ENCODE measurements at regions not wholly inside any gene's neighbourhood (a gene's known extent, or its start where the extent isn't known, plus 50 kb on each side); places are given as distances from the start of the nearest gene placed in this dataset.
"Not testable (repeated sequence)": the region's sequence is repeated elsewhere in the genome, so short reads cannot be mapped to it uniquely, and the experiment has no call there.

GRCh38 chr2:156763174-156763573, 327.0 kb downstream of the GPD2 start:
- Histone ChIP-seq H3K4me1 (no peaks in the 10 kb centered on the region), H3K36me3 (replicated peaks) (no peaks in the 10 kb centered on the region), H3K4me3 (no peak overlapping the region), H3K27me3 (ENCODE audit: low read depth) (no peaks in the 10 kb centered on the region), H3K9me3 (no peaks in the 10 kb centered on the region)
- no peak for DNase-seq (ENCODE audit: low spot score in 2 of 2)
- in situ Hi-C loops (cut with MboI; ENCODE audit: low sequenced_read_pairs), result no loop called here

GRCh38 chr2:156765043-156765442, 328.9 kb downstream of the GPD2 start:
- Histone ChIP-seq H3K27me3 (ENCODE audit: low read depth) (no peaks in the 10 kb centered on the region), H3K4me1 (no peaks in the 10 kb centered on the region), H3K36me3 (replicated peaks) (no peaks in the 10 kb centered on the region), H3K4me3 (no peak overlapping the region), H3K9me3 (0 out of 2 replicates have a peak, but pooled peaks cover 3% of the 10 kb centered on the region)
- no peak for DNase-seq (ENCODE audit: low spot score in 2 of 2)
- in situ Hi-C loops (cut with MboI; ENCODE audit: low sequenced_read_pairs), result no loop called here

GRCh38 chr2:156765450-156765849, 329.3 kb downstream of the GPD2 start:
- H3K4me3 ChIP-seq, result no peak overlapping the region
- H3K9me3 ChIP-seq, result 0 out of 2 replicates have a peak, but pooled peaks cover 6% of the 10 kb centered on the region
- no peaks in the 10 kb centered on the region for H3K36me3 ChIP-seq (replicated peaks)
- in situ Hi-C loops (cut with MboI; ENCODE audit: low sequenced_read_pairs), result no loop called here
- no peak for DNase-seq (ENCODE audit: low spot score in 2 of 2)
- H3K4me1 ChIP-seq, result no peaks in the 10 kb centered on the region
- no peaks in the 10 kb centered on the region for H3K27me3 ChIP-seq (ENCODE audit: low read depth)

- Histone ChIP-seq H3K27me3 (ENCODE audit: low read depth) (no peaks in the 10 kb centered on the region), H3K9me3 (peaks cover 13% of the 10 kb centered on the region; the same call in 1 of the 2 replicates), H3K36me3 (replicated peaks) (no peaks in the 10 kb centered on the region), H3K4me3 (no peak overlapping the region), H3K4me1 (no peaks in the 10 kb centered on the region)
- no peak for DNase-seq (ENCODE audit: low spot score in 2 of 2)
- in situ Hi-C loops (cut with MboI; ENCODE audit: low sequenced_read_pairs), result no loop called here
Observed at GRCh38 chr2:156769802-156770201, 333.6 kb downstream of the GPD2 start.

GRCh38 chr2:156778916-156779315, 342.7 kb downstream of the GPD2 start:
- Histone ChIP-seq H3K4me3 (no peak overlapping the region), H3K36me3 (replicated peaks) (no peaks in the 10 kb centered on the region)
- in situ Hi-C loops (cut with MboI; ENCODE audit: low sequenced_read_pairs), result no loop called here

GRCh38 chr2:156779416-156780120, 343.4 kb downstream of the GPD2 start:
- Histone ChIP-seq H3K27me3 (ENCODE audit: low read depth) (no peaks in the 10 kb centered on the region), H3K4me1 (no peaks in the 10 kb centered on the region), H3K9me3 (no peaks in the 10 kb centered on the region), H3K4me3 (no peak overlapping the region), H3K36me3 (replicated peaks) (no peaks in the 10 kb centered on the region)
- no peak for DNase-seq (ENCODE audit: low spot score in 2 of 2)
- in situ Hi-C loops (cut with MboI; ENCODE audit: low sequenced_read_pairs), result no loop called here

More at GRCh38 chr2:156778916-156779315, 342.7 kb downstream of the GPD2 start:
- Histone ChIP-seq H3K9me3 (no peaks in the 10 kb centered on the region), H3K27me3 (ENCODE audit: low read depth) (no peaks in the 10 kb centered on the region), H3K4me1 (no peaks in the 10 kb centered on the region)
- DNase-seq (ENCODE audit: low spot score in 2 of 2), result no peak

- H3K27me3 ChIP-seq (ENCODE audit: low read depth); H3K36me3 ChIP-seq (replicated peaks); H3K4me3 ChIP-seq; H3K9me3 ChIP-seq; DNase-seq (ENCODE audit: low spot score in 2 of 2); in situ Hi-C loops (cut with MboI; ENCODE audit: low sequenced_read_pairs); H3K4me1 ChIP-seq: not testable (repeated sequence)
Observed at GRCh38 chr2:156781677-156782076, 345.5 kb downstream of the GPD2 start.

GRCh38 chr2:156784020-156784701, 348.0 kb downstream of the GPD2 start:
- no peaks in the 10 kb centered on the region for H3K9me3 ChIP-seq
- no peaks in the 10 kb centered on the region for H3K27me3 ChIP-seq (ENCODE audit: low read depth)
- H3K4me1 ChIP-seq, result no peaks in the 10 kb centered on the region
- DNase-seq (ENCODE audit: low spot score in 2 of 2), result peak; percentile 29 to 37
- no peak overlapping the region for H3K4me3 ChIP-seq
- H3K36me3 ChIP-seq (replicated peaks), result no peaks in the 10 kb centered on the region
- in situ Hi-C loops (cut with MboI; ENCODE audit: low sequenced_read_pairs), result no loop called here

GRCh38 chr2:156787517-156787916, 351.3 kb downstream of the GPD2 start:
- Histone ChIP-seq H3K4me1 (no peaks in the 10 kb centered on the region), H3K9me3 (no peaks in the 10 kb centered on the region), H3K4me3 (no peak overlapping the region), H3K36me3 (replicated peaks) (no peaks in the 10 kb centered on the region), H3K27me3 (ENCODE audit: low read depth) (no peaks in the 10 kb centered on the region)
- no peak for DNase-seq (ENCODE audit: low spot score in 2 of 2)
- in situ Hi-C loops (cut with MboI; ENCODE audit: low sequenced_read_pairs), result no loop called here

GRCh38 chr2:156790343-156791037, 354.3 kb downstream of the GPD2 start:
- no peaks in the 10 kb centered on the region for H3K9me3 ChIP-seq
- H3K27me3 ChIP-seq (ENCODE audit: low read depth), result no peaks in the 10 kb centered on the region
- H3K4me3 ChIP-seq, result no peak overlapping the region
- in situ Hi-C loops (cut with MboI; ENCODE audit: low sequenced_read_pairs), result no loop called here
- no peaks in the 10 kb centered on the region for H3K4me1 ChIP-seq
- DNase-seq (ENCODE audit: low spot score in 2 of 2), result no peak
- H3K36me3 ChIP-seq (replicated peaks), result no peaks in the 10 kb centered on the region

- in situ Hi-C loops (cut with MboI; ENCODE audit: low sequenced_read_pairs), result no loop called here
- DNase-seq (ENCODE audit: low spot score in 2 of 2), result no peak
Observed at GRCh38 chr2:156792242-156792840, 356.2 kb downstream of the GPD2 start.

GRCh38 chr2:156797832-156798231, 361.7 kb downstream of the GPD2 start:
- no peak for DNase-seq (ENCODE audit: low spot score in 2 of 2)
- Histone ChIP-seq H3K4me3 (no peak overlapping the region), H3K36me3 (replicated peaks) (no peaks in the 10 kb centered on the region), H3K9me3 (no peaks in the 10 kb centered on the region), H3K4me1 (peaks cover 30% of the 10 kb centered on the region), H3K27me3 (ENCODE audit: low read depth) (no peaks in the 10 kb centered on the region)
- in situ Hi-C loops (cut with MboI; ENCODE audit: low sequenced_read_pairs), result no loop called here

More at GRCh38 chr2:156792242-156792840, 356.2 kb downstream of the GPD2 start:
- Histone ChIP-seq H3K4me3 (no peak overlapping the region), H3K36me3 (replicated peaks) (no peaks in the 10 kb centered on the region), H3K9me3 (no peaks in the 10 kb centered on the region), H3K27me3 (ENCODE audit: low read depth) (no peaks in the 10 kb centered on the region), H3K4me1 (no peaks in the 10 kb centered on the region)

- no peaks in the 10 kb centered on the region for H3K27me3 ChIP-seq (ENCODE audit: low read depth)
- DNase-seq (ENCODE audit: low spot score in 2 of 2), result peak; percentile 26 to 87
- in situ Hi-C loops (cut with MboI; ENCODE audit: low sequenced_read_pairs), result no loop called here
- H3K4me1 ChIP-seq, result peaks cover 43% of the 10 kb centered on the region
- H3K9me3 ChIP-seq, result no peaks in the 10 kb centered on the region
- no peaks in the 10 kb centered on the region for H3K36me3 ChIP-seq (replicated peaks)
- H3K4me3 ChIP-seq, result peak overlapping the region; percentile 0
Observed at GRCh38 chr2:156800065-156800653, 364.0 kb downstream of the GPD2 start.

Data from HAP-1 (cell line).